IMR-90 (cell line): ENCODE measurements at regions not wholly inside any gene's neighbourhood (a gene's known extent, or its start where the extent isn't known, plus 50 kb on each side); places are given as distances from the start of the nearest gene placed in this dataset.

ENCODE experiments used
- ATAC-seq: fragments of 200-7000 bp; cut with Tn5 transposase; 2 replicates; pipeline ENCODE4 v1.9.1; 2020; ENCODE audit warnings: low read depth, mild to moderate bottlenecking, moderate library complexity
- BruUV-seq: library from RNA; stranded (reverse); fragments of 400-500 nt; replicated peaks from 2 replicates; lab custom pipeline; 2021; lab: Mats Ljungman, UMichigan
- CTCF ChIA-PET: fragments of 300-600 bp; formaldehyde crosslinking; extraction: SDS; loops from one replicate; lab custom pipeline; 2021; ENCODE audit warnings: antibody characterized with exemption; lab: Yijun Ruan, JAX
- POLR2A ChIA-PET: fragments of 300-600 bp; sonication (Branson Sonifier 250); formaldehyde crosslinking; loops from one replicate; lab custom pipeline; 2022; ENCODE audit warnings: antibody characterized with exemption; ENCODE audit not compliant: unreplicated experiment; lab: Charles Lee
- DNase-seq: peaks from one replicate; pipeline ENCODE4 v3.0.0; 2013
- H2AFZ ChIP-seq: replicated peaks from 2 replicates; pipeline ENCODE3; 2013; ENCODE audit warnings: low read length, mild to moderate bottlenecking; ENCODE audit not compliant: poor library complexity
- H2AK5ac ChIP-seq: 2 replicates; pipeline ENCODE4 v1.6.1; 2013; ENCODE audit warnings: low read depth, low read length, inconsistent platforms
- H2AK9ac ChIP-seq: replicated peaks from 2 replicates; pipeline ENCODE3; 2013; ENCODE audit warnings: mild to moderate bottlenecking, low read depth, low read length, moderate library complexity; ENCODE audit not compliant: poor library complexity
- H2BK120ac ChIP-seq: 2 replicates; pipeline ENCODE4 v1.6.1; 2013; ENCODE audit warnings: low read depth, low read length, inconsistent platforms
- H2BK15ac ChIP-seq: 3 replicates; pipeline ENCODE4 v1.6.1; 2013; ENCODE audit warnings: low read depth, low read length, inconsistent platforms
- H2BK20ac ChIP-seq: 2 replicates; pipeline ENCODE4 v1.6.1; 2013; ENCODE audit warnings: low read depth, mild to moderate bottlenecking, inconsistent platforms, low read length, moderate library complexity
- H2BK5ac ChIP-seq: 2 replicates; pipeline ENCODE4 v1.6.1; 2013; ENCODE audit warnings: mild to moderate bottlenecking, low read depth, low read length, inconsistent platforms; ENCODE audit not compliant: poor library complexity, severe bottlenecking
- H3K14ac ChIP-seq: replicated peaks from 2 replicates; pipeline ENCODE4 v1.6.1; 2013; ENCODE audit warnings: low read depth, low read length, inconsistent platforms
- H3K18ac ChIP-seq: 2 replicates; pipeline ENCODE4 v1.6.1; 2013; ENCODE audit warnings: low read depth, low read length, control low read depth
- H3K23ac ChIP-seq: 2 replicates; pipeline ENCODE4 v1.6.1; 2013; ENCODE audit warnings: low read depth, low read length, inconsistent platforms
- H3K27ac ChIP-seq: 2 replicates; pipeline ENCODE4 v1.5.1; 2013; ENCODE audit warnings: mild to moderate bottlenecking, control low read depth, low read length; ENCODE audit not compliant: insufficient read depth
- H3K27me3 ChIP-seq: 2 replicates; pipeline ENCODE4 v1.6.1; 2013; ENCODE audit warnings: low read length; ENCODE audit not compliant: control insufficient read depth, insufficient read depth
- H3K36me3 ChIP-seq: 2 replicates; pipeline ENCODE4 v1.6.1; 2013; ENCODE audit warnings: low read length, mixed read lengths; ENCODE audit not compliant: control insufficient read depth, insufficient read depth
- H3K4ac ChIP-seq: 2 replicates; pipeline ENCODE4 v1.6.1; 2013; ENCODE audit warnings: low read depth, low read length, inconsistent platforms
- H3K4me1 ChIP-seq: 2 replicates; pipeline ENCODE4 v1.6.1; 2013; ENCODE audit warnings: low read length, mixed read lengths; ENCODE audit not compliant: control insufficient read depth, insufficient read depth
- H3K4me2 ChIP-seq: 2 replicates; pipeline ENCODE4 v1.6.1; 2013; ENCODE audit warnings: low read depth, mild to moderate bottlenecking, control low read depth, low read length, moderate library complexity
- H3K4me3 ChIP-seq: 2 replicates; pipeline ENCODE4 v1.5.1; 2013; ENCODE audit warnings: low read depth, mild to moderate bottlenecking, control low read depth, low read length, moderate library complexity; ENCODE audit not compliant: insufficient read depth
- H3K56ac ChIP-seq: 2 replicates; pipeline ENCODE4 v1.6.1; 2013; ENCODE audit warnings: low read length, inconsistent platforms; ENCODE audit not compliant: insufficient read depth; ENCODE audit errors: extremely low read depth
- H3K79me1 ChIP-seq, 2 experiments: 2 replicates each; pipeline ENCODE4 v1.6.1; 2013; ENCODE audit warnings: low read length in 2 of 2, inconsistent platforms in 1 of 2, low read depth in 1 of 2
- H3K9ac ChIP-seq: 2 replicates; pipeline ENCODE4 v1.6.1; 2013; ENCODE audit warnings: low read depth, low read length, control low read depth
- H3K9me1 ChIP-seq: 2 replicates; pipeline ENCODE4 v1.6.1; 2013; ENCODE audit warnings: low read length, inconsistent platforms; ENCODE audit not compliant: insufficient read depth
- H3K9me3 ChIP-seq: 2 replicates; pipeline ENCODE4 v1.6.1; 2013; ENCODE audit warnings: low read length; ENCODE audit not compliant: control insufficient read depth, insufficient read depth
- H4K20me1 ChIP-seq: 2 replicates; pipeline ENCODE4 v1.6.1; 2013; ENCODE audit warnings: low read length, inconsistent platforms; ENCODE audit not compliant: insufficient read depth
- H4K5ac ChIP-seq: 2 replicates; pipeline ENCODE4 v1.6.1; 2013; ENCODE audit warnings: mild to moderate bottlenecking, low read depth, low read length, control low read depth
- H4K8ac ChIP-seq, 2 experiments: 2 replicates each; pipeline ENCODE4 v1.6.1; 2013; ENCODE audit warnings: low read depth in 2 of 2, low read length in 2 of 2, control low read depth in 1 of 2, inconsistent platforms in 1 of 2
- H4K91ac ChIP-seq: 2 replicates; pipeline ENCODE4 v1.6.1; 2013; ENCODE audit warnings: low read depth, low read length, inconsistent platforms; ENCODE audit not compliant: insufficient read depth
- BHLHE40 ChIP-seq: fragments of 150-350 bp; IDR thresholded peaks from 2 replicates; pipeline ENCODE4 v1.6.1; 2016; ENCODE audit warnings: mild to moderate bottlenecking, low read depth, low read length
- CEBPB ChIP-seq: IDR thresholded peaks from 2 replicates; pipeline ENCODE4 v1.6.1; 2012; ENCODE audit warnings: low read depth, low read length, improper control_type of control experiment
- CHD1 ChIP-seq: IDR thresholded peaks from 2 replicates; pipeline ENCODE4 v1.6.1; 2012; ENCODE audit warnings: low read depth, low read length, improper control_type of control experiment
- CTCF ChIP-seq: conservative IDR thresholded peaks from 2 replicates; pipeline ENCODE4 v1.5.1; 2012; ENCODE audit warnings: mild to moderate bottlenecking, low read depth, low read length, improper control_type of control experiment
- ELK1 ChIP-seq: fragments of 150-350 bp; IDR thresholded peaks from 2 replicates; pipeline ENCODE4 v1.6.1; 2016; ENCODE audit warnings: low read depth, mild to moderate bottlenecking, low read length, moderate library complexity, borderline replicate concordance
- FOS ChIP-seq: fragments of 150-350 bp; IDR thresholded peaks from 2 replicates; pipeline ENCODE4 v1.6.1; 2016; ENCODE audit warnings: low read depth, low read length
- MAFK ChIP-seq: IDR thresholded peaks from 2 replicates; pipeline ENCODE4 v1.6.1; 2012; ENCODE audit warnings: low read depth, low read length, improper control_type of control experiment
- MAZ ChIP-seq: IDR thresholded peaks from 2 replicates; pipeline ENCODE4 v1.6.1; 2012; ENCODE audit warnings: low read depth, mild to moderate bottlenecking, low read length, improper control_type of control experiment, moderate library complexity, borderline replicate concordance
- MXI1 ChIP-seq: IDR thresholded peaks from 2 replicates; pipeline ENCODE4 v1.6.1; 2012; ENCODE audit warnings: low read depth, mild to moderate bottlenecking, low read length, moderate library complexity, borderline replicate concordance
- NFE2L2 ChIP-seq: fragments of 150-350 bp; IDR thresholded peaks from 2 replicates; pipeline ENCODE4 v1.6.1; 2016; ENCODE audit warnings: low read depth, mild to moderate bottlenecking, low read length
- POLR2A ChIP-seq: IDR thresholded peaks from 2 replicates; pipeline ENCODE4 v1.6.1; 2012; ENCODE audit warnings: mild to moderate bottlenecking, low read depth, low read length
- RAD21 ChIP-seq: IDR thresholded peaks from 2 replicates; pipeline ENCODE4 v1.6.1; 2012; ENCODE audit warnings: low read length, improper control_type of control experiment
- RCOR1 ChIP-seq: IDR thresholded peaks from 2 replicates; pipeline ENCODE4 v1.6.1; 2012; ENCODE audit warnings: mild to moderate bottlenecking, low read length, improper control_type of control experiment; ENCODE audit not compliant: insufficient replicate concordance
- RFX5 ChIP-seq: IDR thresholded peaks from 2 replicates; pipeline ENCODE4 v1.8.0; 2012; ENCODE audit warnings: low read depth, mild to moderate bottlenecking, low read length, moderate library complexity
- SMC3 ChIP-seq: fragments of 150-350 bp; IDR thresholded peaks from 2 replicates; pipeline ENCODE4 v1.6.1; 2016; ENCODE audit warnings: low read depth, mild to moderate bottlenecking, antibody characterized with exemption, low read length, moderate library complexity
- USF2 ChIP-seq: fragments of 150-350 bp; IDR thresholded peaks from 2 replicates; pipeline ENCODE4 v1.6.1; 2017; ENCODE audit warnings: mild to moderate bottlenecking, antibody characterized with exemption, low read length, low read depth
- WGBS, 2 experiments: methylation state at CpG; one replicate each; pipeline versions ENCODE4 v1.1.5 to v1.1.7; 2013; ENCODE audit warnings: missing lambda C conversion rate in 2 of 2; ENCODE audit not compliant: insufficient read length in 1 of 2; ENCODE audit errors: extremely low coverage in 2 of 2; 5-methylcytosine and 5-hydroxymethylcytosine counted together
- dilution Hi-C: fragments of 300-500 bp; cut with HindIII; formaldehyde crosslinking; loops from one replicate; pipeline ENCODE4 v1.14.3; 2018; ENCODE audit warnings: low sequenced_read_pairs; ENCODE audit not compliant: unreplicated experiment
- in situ Hi-C: fragments of 300-500 bp; cut with MboI; formaldehyde crosslinking; loops from 3 replicates; pipeline ENCODE4 v1.14.3; 2019; ENCODE audit warnings: low sequenced_read_pairs, inconsistent platforms, mixed read lengths
- intact Hi-C: fragments of 100-400 bp; cut with micrococcal nuclease; formaldehyde crosslinking; loops from 2 replicates; pipeline ENCODE4 v1.10.0; 2022

- Histone ChIP-seq H2BK20ac (no peak overlapping the region), H3K9ac (no peak overlapping the region), H2BK15ac (no peak overlapping the region), H3K9me1 (no peaks in the 10 kb centered on the region), H3K27ac (no peak overlapping the region), H3K9me3 (peaks cover 4% of the 10 kb centered on the region; the same call in 1 of the 2 replicates), H2BK5ac (no peak overlapping the region), H3K18ac (no peak overlapping the region), H3K4me2 (no peak overlapping the region), H4K20me1 (no peaks in the 10 kb centered on the region), H3K79me1 (no peaks in the 10 kb centered on the region), H2AK5ac (no peak overlapping the region), H3K23ac (no peak overlapping the region), H3K27me3 (no peaks in the 10 kb centered on the region; the same call in 1 of the 2 replicates), H4K91ac (no peak overlapping the region), H2BK120ac (no peak overlapping the region), H4K5ac (no peak overlapping the region), H2AFZ (no peak overlapping the region), H3K4ac (no peak overlapping the region), H4K8ac (no peak overlapping the region), H3K14ac (no peak overlapping the region), H3K36me3 (no peaks in the 10 kb centered on the region), H3K4me1 (no peaks in the 10 kb centered on the region), H3K4me3 (no peak overlapping the region), H2AK9ac (no peak overlapping the region), H3K56ac (no peak overlapping the region)
- ChIA-PET CTCF (no interaction called here), POLR2A (no interaction called here)
- whole genome bisulfite sequencing, 2 experiments = no CpG with 5 or more reads among the region's 1 CpG
- in situ Hi-C loops = no loop called here
- ATAC-seq = no peak
- DNase-seq = no peak
- BruUV-seq = no TSS peak
- intact Hi-C loops = no loop called here
- TF ChIP-seq FOS (no peak), SMC3 (no peak), BHLHE40 (no peak), MAZ (no peak), USF2 (no peak), RAD21 (no peak), NFE2L2 (no peak), ELK1 (no peak), CTCF (no peak), CHD1 (no peak), RFX5 (no peak), POLR2A (no peak), RCOR1 (no peak), MAFK (no peak), MXI1 (no peak), CEBPB (no peak)
- dilution Hi-C loops = no loop called here
Observed at GRCh38 chrX:42135583-42136228, 212.4 kb upstream of the CASK start.
